ENCODE measurements at regions not wholly inside any gene's neighbourhood (a gene's known extent, or its start where the extent isn't known, plus 50 kb on each side); places are given as distances from the start of the nearest gene placed in this dataset.

DNA sequence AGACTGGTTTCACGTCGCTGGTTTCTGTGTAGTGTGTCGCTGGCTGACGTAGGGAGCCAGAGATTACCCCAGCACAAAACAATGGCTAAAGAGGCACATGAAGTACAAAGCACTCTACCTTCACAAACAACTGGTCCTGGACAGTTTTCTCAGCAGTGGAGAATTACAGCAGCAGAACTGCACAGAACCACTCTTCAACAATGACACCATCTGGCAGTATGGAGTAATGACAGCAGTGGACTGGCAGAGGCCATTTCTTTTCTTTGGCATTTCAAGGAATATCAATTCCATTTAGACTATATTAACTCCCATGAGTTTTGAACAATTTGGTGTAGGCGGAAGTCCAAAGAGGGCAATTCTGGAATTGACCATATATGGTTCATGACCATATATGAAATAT lies 1074.1 kb downstream of the AACS start:
- DNase-seq = no peak

DNA sequence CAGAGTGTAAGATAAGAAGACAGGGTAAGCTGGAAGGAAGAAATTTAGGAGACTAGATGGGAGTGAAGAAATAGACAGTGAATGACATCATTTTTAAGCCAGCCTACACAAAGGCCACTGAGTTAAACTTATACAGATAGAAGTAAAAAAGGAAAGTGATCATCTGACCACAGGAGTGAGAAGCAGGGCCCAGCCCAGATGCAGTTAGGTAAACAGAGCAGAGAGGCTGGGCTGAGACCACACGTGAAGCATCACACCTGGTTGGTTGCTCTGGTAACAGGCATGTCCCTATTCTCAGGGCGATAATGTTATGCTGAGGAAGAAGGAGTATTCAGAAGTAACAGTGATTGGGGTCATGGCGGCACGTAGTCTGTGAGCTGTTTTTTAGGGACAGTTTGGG lies 1079.4 kb downstream of the AACS start:
- no peak for DNase-seq

DNA sequence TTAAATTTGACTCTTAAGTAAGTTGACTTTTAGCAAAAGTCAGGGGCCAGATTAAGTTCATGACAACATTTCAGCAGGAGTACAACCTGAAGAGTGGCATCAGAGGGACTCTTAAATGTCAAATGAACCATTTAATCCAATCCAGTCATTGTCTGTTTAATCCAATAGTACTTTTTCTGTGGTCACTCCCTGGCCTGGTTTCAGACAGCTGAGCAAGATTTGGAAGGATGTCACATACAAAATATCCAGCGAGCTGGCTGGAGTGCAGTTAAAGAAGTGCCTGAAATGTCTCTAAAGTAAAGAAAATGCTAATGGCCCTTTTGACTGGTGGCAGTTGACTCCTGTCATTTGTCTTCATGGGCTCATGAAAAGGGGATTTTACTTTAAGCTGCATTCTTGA lies 1082.1 kb downstream of the AACS start:
- no peak for DNase-seq

DNA sequence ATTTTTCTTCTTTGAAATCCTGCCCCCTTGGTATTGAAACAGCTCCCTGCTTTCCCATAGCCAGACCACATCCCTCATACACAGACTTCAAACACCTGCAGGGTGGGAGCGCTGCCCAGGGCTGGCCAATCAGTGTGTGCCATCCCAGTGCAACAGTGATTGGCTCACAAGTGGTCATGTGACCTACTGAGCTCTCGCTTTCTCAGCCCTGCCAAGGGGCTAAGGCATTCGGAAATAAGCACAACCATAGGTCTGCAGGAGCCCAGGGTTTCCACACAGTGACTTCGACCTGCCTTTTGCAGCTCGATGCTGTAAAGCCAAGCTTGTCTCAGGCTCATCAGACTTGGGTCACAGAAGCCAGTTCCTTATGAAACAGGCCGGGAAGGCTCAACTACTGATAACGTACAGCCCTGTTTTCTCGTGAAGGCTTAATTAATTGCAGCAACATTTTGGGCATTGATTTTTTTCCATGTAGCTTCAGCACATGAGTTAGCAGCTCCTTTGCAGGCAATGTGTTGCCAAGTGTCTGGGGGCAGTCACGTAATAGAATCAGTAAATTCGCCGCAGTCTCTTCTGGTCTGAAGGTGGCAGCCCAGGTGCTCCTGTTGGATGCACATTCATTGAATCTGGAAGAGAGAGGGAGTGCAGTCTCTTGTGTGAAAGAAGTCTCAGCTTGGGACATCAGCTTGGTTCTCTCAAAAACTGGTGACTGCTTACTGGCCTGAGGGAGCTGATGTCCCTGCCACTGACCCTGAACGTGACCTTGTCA lies 1091.8 kb downstream of the AACS start:
- DNase-seq = no peak

DNA sequence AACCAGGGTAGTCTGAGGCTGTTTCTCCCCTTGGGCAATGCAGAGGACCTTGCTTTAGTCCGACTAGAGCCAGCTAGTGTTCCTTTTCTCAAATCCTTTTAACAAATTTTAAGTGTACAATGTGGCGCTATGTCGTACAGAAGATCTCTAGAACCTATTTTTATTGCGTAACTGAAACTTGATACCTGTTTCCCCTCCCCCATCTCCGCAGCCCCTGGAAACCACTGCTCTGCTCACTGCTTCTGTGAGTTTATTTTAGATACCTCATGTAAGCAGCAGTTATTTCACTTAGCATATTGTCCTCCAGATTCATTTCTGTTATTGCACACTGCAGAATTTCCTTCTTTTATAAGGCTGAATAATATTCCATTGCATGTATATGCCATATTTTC lies 1092.3 kb downstream of the AACS start:
- DNase-seq = no peak

DNA sequence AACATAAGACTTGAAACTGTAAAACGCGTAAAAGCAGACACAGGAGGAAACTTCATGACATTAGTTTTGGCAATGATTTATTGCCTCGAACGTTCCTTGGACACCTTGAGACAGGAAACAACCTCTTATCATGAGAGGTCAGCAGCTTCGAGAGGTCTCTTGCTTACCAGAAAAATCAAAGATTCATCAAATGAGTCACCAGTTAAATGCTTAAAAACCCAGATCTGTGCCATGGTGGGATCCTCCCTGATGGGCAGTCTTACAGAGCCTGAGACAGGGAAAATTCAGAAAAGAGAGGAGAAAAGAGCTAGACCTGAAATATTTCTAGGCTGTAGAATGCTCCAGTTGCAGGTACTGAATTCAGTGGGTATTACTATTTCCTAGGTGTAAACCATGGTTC lies 1093.9 kb downstream of the AACS start:
- DNase-seq = no peak

DNA sequence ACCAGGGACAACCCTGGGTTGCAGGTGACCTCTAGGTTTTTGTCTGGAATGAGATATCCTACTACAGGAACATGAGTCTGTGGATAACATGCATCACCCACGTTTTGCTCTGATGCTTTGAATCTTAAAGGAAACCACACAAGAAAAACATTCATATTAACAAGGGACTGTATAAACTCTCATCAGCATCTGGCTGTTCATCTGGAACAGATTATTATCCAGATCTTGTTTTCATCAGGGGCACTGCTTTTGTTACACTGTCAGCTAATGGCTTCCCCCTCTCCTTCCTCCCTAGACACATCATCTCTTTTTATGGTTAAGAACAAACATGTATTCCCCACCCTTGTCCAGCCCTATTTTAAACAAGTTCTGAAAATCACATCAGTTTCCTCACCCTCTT lies 1095.7 kb downstream of the AACS start:
- no peak for DNase-seq

DNA sequence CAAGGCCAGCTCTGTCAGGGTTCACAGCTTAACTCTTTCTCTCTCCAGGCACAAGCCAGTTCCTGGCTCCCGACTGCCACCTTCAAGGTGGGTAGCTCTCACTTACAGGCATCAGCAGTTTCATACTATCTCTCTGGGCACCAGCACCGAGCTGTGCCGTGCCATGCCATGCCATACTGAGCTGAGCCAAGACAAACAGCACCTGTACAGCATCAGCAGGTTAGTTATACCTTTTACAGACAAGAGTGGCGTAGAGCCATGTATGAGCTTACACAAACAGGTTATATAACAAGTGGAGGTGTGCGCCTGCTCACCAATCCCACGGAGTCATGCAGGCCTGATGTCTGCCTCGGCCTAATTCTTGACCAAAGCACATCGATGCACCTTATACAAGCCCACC lies 1098.7 kb downstream of the AACS start:
- DNase-seq = no peak

DNA sequence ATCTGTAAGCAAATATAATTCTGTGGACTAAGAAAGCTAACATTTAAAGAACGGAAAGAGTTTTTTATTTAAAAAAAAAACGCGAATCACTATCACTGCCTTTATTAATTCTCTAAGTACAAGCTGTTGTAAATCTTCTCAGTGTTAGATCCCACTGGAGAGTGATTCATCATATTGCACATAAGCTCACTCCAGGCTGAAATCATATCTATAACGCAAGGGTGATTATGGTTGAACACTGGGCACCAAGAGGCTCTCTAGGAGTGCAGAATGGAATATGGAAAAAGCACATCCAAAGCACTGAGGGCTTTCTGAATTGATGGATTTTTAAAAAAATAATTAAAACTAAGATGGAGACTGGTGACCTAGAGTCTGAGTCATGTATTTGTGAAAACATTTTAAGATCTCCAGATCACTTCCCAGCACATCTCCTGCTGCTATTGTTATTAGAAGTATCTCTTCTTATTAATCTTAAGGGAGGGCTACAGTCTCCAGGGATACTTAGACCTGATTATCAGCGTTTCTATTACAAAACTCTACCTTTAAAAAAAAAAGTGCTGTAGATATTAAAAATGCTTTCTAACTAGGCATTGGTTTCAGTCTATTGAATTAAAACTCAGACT lies 1106.8 kb downstream of the AACS start:
- no peak for DNase-seq

DNA sequence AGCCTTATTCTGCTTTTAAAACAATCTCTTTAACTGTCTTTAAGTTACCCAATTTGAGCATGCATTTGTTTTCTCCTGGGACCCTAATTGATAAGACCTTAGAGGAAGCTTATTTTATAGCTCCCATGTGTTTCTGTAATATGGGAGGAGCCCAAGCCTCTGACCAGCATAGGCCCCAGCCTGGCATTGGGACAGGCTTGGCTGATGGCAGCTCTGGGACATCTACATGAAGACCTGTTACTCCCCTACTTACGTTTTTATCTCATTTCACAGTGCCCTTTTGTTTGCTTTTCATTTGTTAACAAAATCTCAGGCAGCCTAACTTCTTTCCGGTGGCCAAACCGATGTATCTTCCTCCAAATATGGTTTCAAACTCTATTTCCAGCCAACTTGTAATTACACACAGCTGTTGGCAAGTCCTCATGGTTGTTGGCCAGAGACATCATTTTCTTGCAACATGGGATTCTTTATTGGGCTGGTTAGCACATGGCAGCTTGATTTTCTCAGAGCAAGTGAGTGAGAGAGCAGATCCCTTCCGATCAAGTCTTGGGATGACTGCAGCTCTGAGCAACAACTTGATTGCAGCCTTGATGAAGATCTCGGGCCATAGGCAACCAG lies 1117.5 kb downstream of the AACS start:
- DNase-seq = no peak

DNA sequence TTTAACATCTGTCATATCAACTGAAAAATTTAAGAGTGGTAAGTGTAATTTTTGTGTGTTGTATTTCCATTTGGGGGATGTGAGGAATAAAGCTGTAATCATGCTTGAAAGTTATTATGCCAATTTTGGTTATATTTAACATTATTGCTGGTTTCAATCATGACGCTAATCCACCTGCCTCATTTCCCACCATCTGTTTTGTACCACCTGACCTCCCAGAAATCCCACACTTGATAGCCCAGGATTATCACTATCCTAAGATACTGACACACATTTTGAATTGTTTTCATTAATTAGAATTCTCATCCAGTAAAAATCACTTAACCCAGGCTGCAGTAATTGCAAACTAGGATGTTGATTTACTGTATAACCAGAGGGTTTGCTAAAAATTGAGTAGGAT lies 1119.8 kb downstream of the AACS start:
- DNase-seq = no peak

DNA sequence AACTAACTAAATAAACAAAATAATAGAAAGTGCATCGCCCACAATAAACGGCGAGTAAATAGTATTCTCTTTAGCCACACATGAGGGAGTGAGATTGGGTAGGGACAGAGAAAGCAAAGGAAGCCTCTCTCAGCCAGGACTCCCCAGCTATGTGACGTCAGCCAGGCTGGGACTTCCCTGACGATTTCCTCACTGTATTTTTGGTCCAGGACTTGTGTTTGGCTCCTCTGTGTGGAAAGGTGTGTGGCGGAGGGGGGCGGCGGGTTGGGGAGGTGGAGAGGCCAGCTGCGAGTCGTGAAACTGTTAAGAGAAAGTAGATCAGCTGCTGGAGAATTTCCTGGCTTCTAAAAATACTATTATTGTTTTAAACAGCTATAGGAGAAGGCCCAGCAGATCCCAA lies 1124.6 kb downstream of the AACS start:
- no peak for DNase-seq

DNA sequence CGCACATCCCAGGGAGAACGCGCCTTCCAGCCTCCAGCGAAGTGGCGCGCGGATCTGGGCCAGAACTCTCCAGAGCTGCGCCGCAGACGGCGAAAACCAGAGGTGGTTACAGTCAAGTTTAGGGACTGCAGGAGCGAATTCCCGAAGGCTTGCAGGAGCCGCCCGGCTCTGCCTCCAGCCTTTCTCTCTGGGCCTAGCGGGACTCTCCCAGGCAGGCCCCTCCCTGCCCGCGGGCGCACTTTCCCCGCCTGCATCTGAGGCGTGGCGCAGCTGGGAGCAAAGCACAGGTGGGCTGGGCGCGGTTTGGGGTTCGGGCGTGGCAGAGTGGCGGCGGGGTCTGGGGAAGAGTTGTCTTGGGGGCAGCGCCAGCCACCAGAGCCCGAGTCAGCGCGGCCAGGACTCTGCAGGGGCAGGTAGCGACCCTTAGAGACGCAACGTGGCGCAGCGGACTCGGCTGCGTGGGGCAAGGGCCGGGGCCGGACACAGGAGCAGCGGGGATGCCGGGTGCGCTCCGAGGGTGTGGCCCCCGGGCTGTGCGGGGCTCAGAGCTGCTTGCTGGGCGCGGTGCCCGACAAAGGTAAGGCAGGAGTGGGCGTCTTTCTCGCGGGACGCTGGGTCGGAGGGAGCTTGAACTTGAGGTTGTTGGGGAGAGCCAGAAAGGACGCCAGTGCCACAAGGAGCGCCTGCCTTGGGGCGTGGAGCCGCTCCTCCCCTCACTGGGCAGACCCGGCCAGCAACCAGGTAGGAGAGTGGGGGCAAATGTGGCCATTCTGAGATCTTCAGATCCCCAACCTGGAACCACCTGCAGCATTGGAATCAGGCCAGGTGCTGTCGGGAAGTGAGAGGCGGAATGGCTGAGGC lies 1126.0 kb downstream of the AACS start:
- DNase-seq = no peak

DNA sequence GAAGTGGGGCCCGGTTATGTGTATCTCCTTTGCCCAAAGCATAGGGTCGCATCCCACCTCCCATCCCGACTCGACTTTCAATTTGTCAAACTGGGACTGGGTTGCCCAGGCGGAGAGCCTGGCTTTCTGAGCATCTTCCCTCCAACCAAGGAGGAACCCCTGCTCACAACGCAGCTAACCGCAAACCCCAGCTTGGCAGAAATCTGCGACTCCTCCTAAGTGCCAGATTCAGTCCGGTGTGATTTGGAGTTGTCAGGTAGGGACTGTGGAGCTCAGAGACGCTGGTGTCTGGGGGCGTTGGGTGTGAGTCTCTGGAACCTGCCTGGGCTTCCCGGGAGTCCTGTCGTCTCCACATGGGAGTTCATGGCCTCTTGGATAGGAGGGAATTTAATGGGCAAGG lies 1126.7 kb downstream of the AACS start:
- DNase-seq = no peak

DNA sequence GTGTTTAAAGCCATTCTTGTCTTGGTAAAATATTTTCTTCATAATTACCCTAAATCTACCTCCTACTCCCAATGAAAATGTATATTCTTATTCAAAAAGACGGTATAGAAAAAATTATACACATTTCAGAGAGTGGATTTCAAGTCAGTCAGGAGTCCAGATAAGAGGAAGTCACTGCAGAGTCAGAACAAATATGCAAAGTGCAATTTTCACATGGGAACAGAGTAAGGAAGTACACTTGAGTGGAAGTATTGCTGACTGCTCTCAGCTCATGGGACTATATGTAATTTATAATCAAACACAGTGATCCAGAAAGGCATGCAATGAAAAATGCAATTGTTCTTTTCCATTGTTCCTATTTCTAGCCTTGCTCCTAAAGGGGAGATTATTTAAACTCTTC lies 1128.0 kb downstream of the AACS start:
- DNase-seq = no peak

DNA sequence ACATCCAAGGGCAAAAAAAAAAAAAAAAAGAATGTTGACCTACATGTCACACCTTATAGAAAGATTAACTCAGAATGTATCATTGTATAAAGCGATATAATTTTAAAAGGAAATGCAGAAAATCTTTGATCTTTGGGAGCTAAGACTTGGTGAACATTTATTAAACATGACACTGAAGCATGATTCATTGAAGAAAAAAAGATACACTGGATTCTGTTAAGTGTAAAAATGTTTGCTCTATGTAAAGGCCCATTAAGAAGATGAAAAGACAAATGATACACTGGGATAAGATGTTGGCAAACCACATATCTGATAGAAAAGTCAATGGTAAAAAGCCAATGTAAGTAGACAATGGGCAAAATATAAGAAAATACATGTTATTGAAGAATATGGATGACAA lies 1131.0 kb downstream of the AACS start:
- DNase-seq = no peak

DNA sequence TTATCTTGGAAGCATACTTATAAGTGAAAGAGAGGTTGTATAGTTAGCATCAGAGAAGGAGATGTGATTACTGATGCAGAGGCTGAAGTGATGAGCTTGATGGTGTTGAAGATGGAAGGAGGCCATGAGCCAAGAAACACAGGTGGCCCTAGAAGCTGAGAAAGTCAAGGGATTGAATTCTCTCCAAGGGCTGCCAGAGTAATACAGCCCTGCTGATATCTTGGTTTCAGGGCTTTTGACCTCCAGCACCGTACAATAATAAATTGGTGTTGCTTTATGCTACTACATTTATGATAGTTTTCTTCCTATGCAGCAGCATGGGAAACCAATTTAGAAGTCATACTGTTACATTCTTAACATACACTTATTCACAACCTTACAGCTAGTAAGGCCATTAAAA lies 1133.3 kb downstream of the AACS start:
- DNase-seq = no peak

DNA sequence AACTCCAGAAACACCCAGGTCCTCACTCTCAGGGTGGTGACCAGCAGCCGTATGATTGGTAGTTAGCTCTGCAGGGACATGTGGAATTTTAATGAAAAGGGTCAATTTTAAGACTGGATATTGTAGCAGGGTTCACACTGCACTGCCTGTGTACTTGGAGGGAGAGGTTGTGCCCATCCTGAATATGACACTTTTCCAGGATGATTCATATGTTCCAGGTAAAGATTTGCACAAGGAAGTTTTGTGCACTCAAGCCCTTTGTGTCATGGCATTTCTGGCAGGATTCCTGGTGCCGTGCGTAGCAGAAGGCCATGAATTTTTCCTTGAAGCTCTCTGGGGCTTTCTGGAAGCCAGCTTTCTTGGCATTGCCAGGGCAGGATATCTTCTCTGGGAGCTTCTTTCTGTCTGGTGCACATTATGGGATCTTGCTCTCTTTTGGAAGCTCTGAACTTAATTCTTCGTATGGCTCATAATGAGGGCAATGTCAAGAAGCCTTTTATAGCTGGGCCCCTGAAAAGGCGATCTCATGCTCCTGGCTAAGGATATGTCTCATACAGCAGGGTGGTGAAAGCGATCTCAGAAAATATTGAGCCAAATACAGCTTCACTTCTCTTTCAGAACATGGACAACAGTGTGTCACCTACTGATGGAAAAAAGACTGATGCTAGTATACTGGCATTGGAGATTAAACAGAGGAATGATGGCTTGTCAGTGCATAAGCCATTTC lies 1133.9 kb downstream of the AACS start:
- no peak for DNase-seq

DNA sequence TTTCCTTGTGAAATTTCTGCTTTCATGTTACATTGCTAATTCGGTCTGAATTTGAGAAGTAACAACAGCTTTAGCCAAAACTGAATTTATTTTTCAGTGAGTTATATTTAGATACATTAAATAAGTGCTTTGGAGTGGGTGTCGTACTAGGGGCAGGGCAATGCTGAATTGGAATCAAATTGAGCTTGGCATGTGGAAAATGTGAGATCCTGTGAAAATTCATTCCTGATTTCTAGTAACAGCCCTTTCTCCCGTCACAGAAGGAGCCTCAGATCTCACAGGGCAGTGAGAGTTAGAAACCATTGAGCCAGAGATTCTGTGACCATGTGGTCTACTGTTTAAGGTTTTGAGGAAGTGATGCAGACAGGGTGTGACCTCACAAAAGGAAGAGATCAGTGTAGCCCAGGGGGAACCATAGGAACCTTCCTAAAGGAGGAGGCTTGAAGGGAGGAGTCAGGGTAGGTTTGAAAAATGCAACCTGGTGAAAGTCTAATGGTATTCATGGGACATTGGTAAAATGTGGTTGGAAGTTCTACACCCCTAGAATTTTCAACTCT lies 1136.8 kb downstream of the AACS start:
- no peak for DNase-seq

DNA sequence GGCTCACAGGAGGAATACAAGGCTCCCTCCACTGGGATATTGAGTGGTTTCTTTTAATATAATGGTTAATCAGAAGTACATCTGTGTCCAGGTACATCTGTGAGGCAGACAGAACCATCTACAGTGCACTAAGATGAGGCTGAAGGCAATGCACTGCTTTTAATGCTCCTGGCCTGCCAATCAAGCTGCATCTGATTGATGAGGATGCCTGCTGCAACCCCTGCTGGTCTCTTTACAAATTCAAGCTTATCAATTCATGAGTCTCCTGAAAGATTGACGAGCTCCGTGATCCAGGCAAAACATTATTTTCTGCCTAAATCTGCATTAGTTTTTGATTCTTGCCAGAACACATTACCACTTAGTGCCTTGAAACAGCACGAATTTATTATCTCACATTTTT lies 1139.1 kb downstream of the AACS start:
- DNase-seq = no peak

DNA sequence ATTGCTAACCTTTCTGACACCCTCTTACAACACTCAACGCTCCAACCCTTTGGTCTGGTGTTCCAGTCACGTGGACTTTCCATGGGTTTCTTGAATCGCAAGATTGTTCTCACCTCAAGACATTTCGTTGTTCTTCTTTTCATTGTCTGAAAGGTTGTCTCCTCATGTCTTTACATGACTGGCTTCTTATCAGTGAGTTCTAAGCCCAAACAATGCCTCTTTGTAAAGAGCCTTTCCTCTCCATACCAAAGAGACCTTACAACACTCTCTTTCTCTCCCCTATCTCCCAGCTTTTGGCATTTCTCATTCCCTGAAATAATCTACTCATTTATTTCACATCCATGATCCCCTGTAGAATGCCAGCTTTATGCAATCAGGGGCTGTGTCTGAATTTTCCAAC lies 1144.8 kb downstream of the AACS start:
- no peak for DNase-seq

DNA sequence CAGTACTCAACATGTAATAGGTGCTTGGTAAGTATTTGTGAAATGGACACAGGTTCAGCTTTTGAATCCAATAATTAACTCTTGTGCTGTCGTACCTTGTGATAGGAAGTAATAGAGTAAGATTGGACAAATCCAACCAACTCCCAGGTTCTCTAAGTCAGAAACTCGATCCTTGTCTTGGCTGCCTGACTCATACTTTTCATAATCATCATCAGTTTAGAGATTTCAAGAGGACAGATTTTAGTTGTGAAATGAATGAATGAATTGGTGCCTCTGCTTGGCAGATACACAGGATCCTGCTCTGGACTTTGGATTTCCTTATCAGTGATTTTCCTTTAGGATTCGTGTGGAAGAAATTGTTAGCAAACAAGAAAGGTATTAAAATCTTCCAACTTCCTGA lies 1145.2 kb downstream of the AACS start:
- DNase-seq = no peak

DNA sequence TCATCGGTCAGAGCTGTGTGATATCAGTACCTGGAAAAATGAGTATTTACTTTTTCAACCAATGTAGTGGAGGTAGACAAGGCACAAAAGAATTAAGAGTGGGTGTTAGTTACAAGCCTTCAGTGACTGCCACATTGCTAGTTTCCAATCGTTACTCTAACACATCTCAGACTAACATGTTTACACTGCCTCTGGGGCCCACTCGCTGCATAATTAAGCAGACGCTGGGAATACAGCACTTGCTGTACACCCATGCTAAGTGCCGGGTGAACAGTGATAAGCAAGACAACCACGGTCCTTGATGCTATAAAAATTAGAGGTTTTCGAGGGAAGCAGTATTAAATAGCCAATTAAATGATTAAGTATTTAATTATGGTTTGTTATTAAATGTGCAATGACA lies 1147.6 kb downstream of the AACS start:
- no peak for DNase-seq

All from NCI-H1048 (cell line).